HepG2 (cell line): ENCODE measurements at regions not wholly inside any gene's neighbourhood (a gene's known extent, or its start where the extent isn't known, plus 50 kb on each side); places are given as distances from the start of the nearest gene placed in this dataset.

Experiments used
- ATAC-seq: fragments of 200-7000 bp; cut with Tn5 transposase; 3 replicates; pipeline ENCODE4 v1.9.1; 2020; ENCODE audit warnings: mild to moderate bottlenecking, moderate library complexity
- BruUV-seq: library from RNA; stranded (reverse); fragments of 400-500 nt; replicated peaks from 2 replicates; lab custom pipeline; 2021; lab: Mats Ljungman, UMichigan
- CTCF ChIA-PET: fragments of 300-600 bp; formaldehyde crosslinking; extraction: SDS; loops from one replicate; lab custom pipeline; 2021; ENCODE audit warnings: low total read pairs, inconsistent platforms, low intra/inter-chr PET ratio; lab: Yijun Ruan, JAX
- POLR2A ChIA-PET: fragments of 350-600 bp; sonication (Branson Sonifier 250); formaldehyde crosslinking; loops from one replicate; lab custom pipeline; 2020; ENCODE audit warnings: antibody characterized with exemption, inconsistent platforms; lab: Yijun Ruan, JAX
- DNase-seq: peaks from one replicate; pipeline ENCODE4 v3.0.0-alpha.2; 2015; ENCODE audit warnings: low spot score
- FAIRE-seq: peaks from 3 replicates; lab custom pipeline; 2011; peaks lifted over from hg19 to GRCh38; lab: Jason Lieb, UNC
- H2AFZ ChIP-seq: one replicate; pipeline ENCODE4 v1.6.1; 2011; ENCODE audit warnings: low read length, inconsistent platforms
- H3K27ac ChIP-seq: fragments of 300-600 bp; 3 replicates; pipeline ENCODE4 v1.8.0; 2011; ENCODE audit warnings: mixed run types, mild to moderate bottlenecking, mixed read lengths, low read length, inconsistent platforms; ENCODE audit not compliant: insufficient read depth; ENCODE audit errors: extremely low read length
- H3K27me3 ChIP-seq, 2 experiments: fragments of 200-600 bp in 1 of 2; 2 replicates in 1 of 2; 3 replicates in 1 of 2; pipeline versions ENCODE4 v1.6.0 to v1.8.0; 2011; ENCODE audit warnings: low read length in 2 of 2, mild to moderate bottlenecking in 2 of 2, moderate library complexity in 2 of 2, inconsistent platforms in 1 of 2; ENCODE audit not compliant: insufficient read depth in 2 of 2, control insufficient read depth in 1 of 2
- H3K36me3 ChIP-seq, 2 experiments: fragments of 200-600 bp in 1 of 2; replicated peaks in 1 of 2; 2 replicates in 1 of 2; 3 replicates in 1 of 2; pipeline versions ENCODE4 v1.5.1 to v1.8.0; 2011; ENCODE audit warnings: low read length in 2 of 2, inconsistent platforms in 1 of 2; ENCODE audit not compliant: insufficient read depth in 2 of 2, control insufficient read depth in 1 of 2
- H3K4me1 ChIP-seq: 2 replicates; pipeline ENCODE4 v1.5.1; 2012; ENCODE audit warnings: low read length, inconsistent platforms; ENCODE audit not compliant: insufficient read depth
- H3K4me2 ChIP-seq: 2 replicates; pipeline ENCODE4 v1.6.0; 2011; ENCODE audit warnings: low read depth, low read length, inconsistent platforms
- H3K4me3 ChIP-seq, 3 experiments: fragments of 200-600 bp in 1 of 3; sonication (generic), shearing (Covaris generic) in 1 of 3; replicated peaks in 1 of 3; 2 replicates each; pipeline ENCODE4 v1.5.1; 2011 to 2016; ENCODE audit warnings: low read length in 3 of 3, inconsistent platforms in 2 of 3, low read depth in 2 of 3, mild to moderate bottlenecking in 2 of 3, control low read depth in 1 of 3, mixed read lengths in 1 of 3; ENCODE audit not compliant: insufficient read depth in 1 of 3
- H3K79me2 ChIP-seq: one replicate; pipeline ENCODE4 v1.6.1; 2011; ENCODE audit warnings: low read length, inconsistent platforms; ENCODE audit not compliant: insufficient read depth
- H3K9ac ChIP-seq: 2 replicates; pipeline ENCODE4 v1.6.0; 2011; ENCODE audit warnings: mild to moderate bottlenecking, low read depth, low read length, inconsistent platforms; ENCODE audit not compliant: insufficient read depth
- H3K9me3 ChIP-seq: 2 replicates; pipeline ENCODE4 v1.5.1; 2012; ENCODE audit warnings: mild to moderate bottlenecking, low read length
- H4K20me1 ChIP-seq: 2 replicates; pipeline ENCODE4 v1.6.0; 2011; ENCODE audit warnings: inconsistent platforms, mild to moderate bottlenecking, low read length, moderate library complexity; ENCODE audit not compliant: insufficient read depth
- ARNTL ChIP-seq: sonication (generic); formaldehyde crosslinking; IDR thresholded peaks from 2 replicates; pipeline ENCODE4 v1.4.0; 2020; ENCODE audit warnings: mild to moderate bottlenecking, missing genetic modification reagents
- ATRX ChIP-seq: sonication (generic); formaldehyde crosslinking; IDR thresholded peaks from 2 replicates; pipeline ENCODE4 v1.4.0; 2020; ENCODE audit warnings: missing genetic modification reagents, borderline replicate concordance
- E2F1 ChIP-seq: sonication (generic); formaldehyde crosslinking; IDR thresholded peaks from 2 replicates; pipeline ENCODE4 v1.5.0; 2020; ENCODE audit warnings: missing genetic modification reagents
- HNF4G ChIP-seq, 2 experiments: sonication (generic) in 1 of 2; formaldehyde crosslinking in 1 of 2; IDR thresholded peaks; 2 replicates each; pipeline versions ENCODE4 v1.4.0 to v1.6.1; 2011 to 2020; ENCODE audit warnings: borderline replicate concordance in 2 of 2, low read depth in 2 of 2, mild to moderate bottlenecking in 2 of 2, low read length in 1 of 2, missing genetic modification reagents in 1 of 2, moderate library complexity in 1 of 2
- MAFK ChIP-seq, 2 experiments: IDR thresholded peaks in 1 of 2; conservative IDR thresholded peaks in 1 of 2; 2 replicates each; pipeline ENCODE4 v1.6.1; 2011; ENCODE audit warnings: improper control_type of control experiment in 2 of 2, low read length in 2 of 2
- MED8 ChIP-seq: sonication (generic); formaldehyde crosslinking; IDR thresholded peaks from 2 replicates; pipeline ENCODE4 v1.8.1; 2023; ENCODE audit warnings: mild to moderate bottlenecking, missing genetic modification reagents; ENCODE audit not compliant: insufficient replicate concordance
- NBN ChIP-seq: fragments of 450-650 bp; conservative IDR thresholded peaks from 2 replicates; pipeline ENCODE4 v1.6.1; 2017
- NFKBIZ ChIP-seq: IDR thresholded peaks from 2 replicates; pipeline ENCODE4 v1.6.1; 2018; ENCODE audit warnings: missing genetic modification reagents, missing compliant biosample characterization
- ZNF180 ChIP-seq: sonication (generic); formaldehyde crosslinking; IDR thresholded peaks from 2 replicates; pipeline ENCODE4 v1.4.0; 2020; ENCODE audit warnings: low read depth, missing genetic modification reagents, borderline replicate concordance
- ZNF510 ChIP-seq: sonication (generic); formaldehyde crosslinking; IDR thresholded peaks from 2 replicates; pipeline ENCODE4 v1.4.0; 2020; ENCODE audit warnings: low read depth, mild to moderate bottlenecking, missing genetic modification reagents
- ZNF839 ChIP-seq: sonication (generic); formaldehyde crosslinking; IDR thresholded peaks from 2 replicates; pipeline ENCODE4 v1.4.0; 2020; ENCODE audit warnings: missing genetic modification reagents, mild to moderate bottlenecking, borderline replicate concordance
- ZSCAN22 ChIP-seq: sonication (generic); formaldehyde crosslinking; IDR thresholded peaks from 2 replicates; pipeline ENCODE4 v1.4.0; 2020; ENCODE audit warnings: mild to moderate bottlenecking, missing genetic modification reagents
- in situ Hi-C: cut with HindIII; loops from 2 replicates; pipeline ENCODE4 v1.10.0; 2017; ENCODE audit warnings: low pct_unique_long_range_greater_than_20kb; ENCODE audit not compliant: extremely low pct_ligation_motif_present
- intact Hi-C: fragments of 100-400 bp; cut with micrococcal nuclease; formaldehyde crosslinking; loops from one replicate; pipeline ENCODE4 v1.10.0; 2022; ENCODE audit not compliant: unreplicated experiment
- TF ChIP-seq, protein P1 (sequence below), 2 experiments: sonication (generic) in 1 of 2; formaldehyde crosslinking in 1 of 2; IDR thresholded peaks; 2 replicates each; pipeline versions ENCODE4 v1.5.1 to v1.6.1; 2011 to 2020; ENCODE audit warnings: borderline replicate concordance in 1 of 2, low read depth in 1 of 2, low read length in 1 of 2, mild to moderate bottlenecking in 1 of 2, missing genetic modification reagents in 1 of 2, moderate library complexity in 1 of 2
- TF ChIP-seq, protein P2 (sequence below): IDR thresholded peaks from 2 replicates; pipeline ENCODE4 v1.6.1; 2016
- TF ChIP-seq, protein P3 (sequence below): sonication (generic); formaldehyde crosslinking; IDR thresholded peaks from 2 replicates; pipeline ENCODE4 v1.4.0; 2020; ENCODE audit warnings: mild to moderate bottlenecking, missing genetic modification reagents
- TF ChIP-seq, protein P4 (sequence below): sonication (generic); formaldehyde crosslinking; conservative IDR thresholded peaks from 2 replicates; pipeline ENCODE4 v1.8.0; 2022; ENCODE audit warnings: missing genetic modification reagents

GRCh38 chr13:80419416-80419815 is 78.5 kb upstream of the SPRY2 start (continued):
- TF ChIP-seq, protein P1, sequence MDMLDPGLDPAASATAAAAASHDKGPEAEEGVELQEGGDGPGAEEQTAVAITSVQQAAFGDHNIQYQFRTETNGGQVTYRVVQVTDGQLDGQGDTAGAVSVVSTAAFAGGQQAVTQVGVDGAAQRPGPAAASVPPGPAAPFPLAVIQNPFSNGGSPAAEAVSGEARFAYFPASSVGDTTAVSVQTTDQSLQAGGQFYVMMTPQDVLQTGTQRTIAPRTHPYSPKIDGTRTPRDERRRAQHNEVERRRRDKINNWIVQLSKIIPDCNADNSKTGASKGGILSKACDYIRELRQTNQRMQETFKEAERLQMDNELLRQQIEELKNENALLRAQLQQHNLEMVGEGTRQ (IDR thresholded peaks at IDR 0.05; ENCODE audit: low read depth, low read length) = no peak
- TF ChIP-seq, protein P1 (CRISPR knock-in tag; IDR thresholded peaks at IDR 0.05; ENCODE audit: borderline replicate concordance) = no peak
- no peak for TF ChIP-seq ATRX (CRISPR knock-in tag)
- TF ChIP-seq, protein P2, sequence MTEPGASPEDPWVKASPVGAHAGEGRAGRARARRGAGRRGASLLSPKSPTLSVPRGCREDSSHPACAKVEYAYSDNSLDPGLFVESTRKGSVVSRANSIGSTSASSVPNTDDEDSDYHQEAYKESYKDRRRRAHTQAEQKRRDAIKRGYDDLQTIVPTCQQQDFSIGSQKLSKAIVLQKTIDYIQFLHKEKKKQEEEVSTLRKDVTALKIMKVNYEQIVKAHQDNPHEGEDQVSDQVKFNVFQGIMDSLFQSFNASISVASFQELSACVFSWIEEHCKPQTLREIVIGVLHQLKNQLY (CRISPR knock-in tag) = no peak
- TF ChIP-seq ZSCAN22 (CRISPR knock-in tag) = no peak

- no peaks in the 10 kb centered on the region for H3K27me3 ChIP-seq
- no peaks in the 10 kb centered on the region for H3K79me2 ChIP-seq
- ATAC-seq (no peak), DNase-seq (no peak), FAIRE-seq (no peak)
- TF ChIP-seq MED8 (CRISPR knock-in tag) (no peak), MAFK (conservative IDR thresholded peaks at IDR 0.05 in 1 of 2, IDR thresholded peaks at IDR 0.05 in 1 of 2; ENCODE audit: low read length in 2 of 2) (no peak), ZNF180 (CRISPR knock-in tag) (no peak), NFKBIZ (CRISPR knock-in tag) (no peak), HNF4G (IDR thresholded peaks at IDR 0.05; ENCODE audit: borderline replicate concordance, low read depth, low read length) (no peak), HNF4G (CRISPR knock-in tag; IDR thresholded peaks at IDR 0.05; ENCODE audit: borderline replicate concordance, low read depth) (no peak), ZNF510 (CRISPR knock-in tag) (no peak), ARNTL (CRISPR knock-in tag) (no peak), ZNF839 (CRISPR knock-in tag) (no peak), NBN (no peak), E2F1 (CRISPR knock-in tag) (no peak)
- TF ChIP-seq, protein P3, sequence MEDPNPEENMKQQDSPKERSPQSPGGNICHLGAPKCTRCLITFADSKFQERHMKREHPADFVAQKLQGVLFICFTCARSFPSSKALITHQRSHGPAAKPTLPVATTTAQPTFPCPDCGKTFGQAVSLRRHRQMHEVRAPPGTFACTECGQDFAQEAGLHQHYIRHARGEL (CRISPR knock-in tag) = no peak
- TF ChIP-seq, protein P4, sequence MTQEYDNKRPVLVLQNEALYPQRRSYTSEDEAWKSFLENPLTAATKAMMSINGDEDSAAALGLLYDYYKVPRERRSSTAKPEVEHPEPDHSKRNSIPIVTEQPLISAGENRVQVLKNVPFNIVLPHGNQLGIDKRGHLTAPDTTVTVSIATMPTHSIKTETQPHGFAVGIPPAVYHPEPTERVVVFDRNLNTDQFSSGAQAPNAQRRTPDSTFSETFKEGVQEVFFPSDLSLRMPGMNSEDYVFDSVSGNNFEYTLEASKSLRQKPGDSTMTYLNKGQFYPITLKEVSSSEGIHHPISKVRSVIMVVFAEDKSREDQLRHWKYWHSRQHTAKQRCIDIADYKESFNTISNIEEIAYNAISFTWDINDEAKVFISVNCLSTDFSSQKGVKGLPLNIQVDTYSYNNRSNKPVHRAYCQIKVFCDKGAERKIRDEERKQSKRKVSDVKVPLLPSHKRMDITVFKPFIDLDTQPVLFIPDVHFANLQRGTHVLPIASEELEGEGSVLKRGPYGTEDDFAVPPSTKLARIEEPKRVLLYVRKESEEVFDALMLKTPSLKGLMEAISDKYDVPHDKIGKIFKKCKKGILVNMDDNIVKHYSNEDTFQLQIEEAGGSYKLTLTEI (CRISPR knock-in tag) = no peak
- BruUV-seq = no TSS peak
- H2AFZ ChIP-seq = no peak overlapping the region
- no peaks in the 10 kb centered on the region for H3K36me3 ChIP-seq
- H3K4me1 ChIP-seq = no peaks in the 10 kb centered on the region
- no peak overlapping the region for H3K27ac ChIP-seq
- POLR2A ChIA-PET = no interaction called here
- H4K20me1 ChIP-seq = no peaks in the 10 kb centered on the region
- H3K4me2 ChIP-seq = no peak overlapping the region
- H3K9me3 ChIP-seq = no peaks in the 10 kb centered on the region
- no peak overlapping the region for H3K9ac ChIP-seq
- H3K4me3 ChIP-seq = no peak overlapping the region
- in situ Hi-C loops = no loop called here
- CTCF ChIA-PET = no interaction called here
- intact Hi-C loops = no loop called here
These were observed 72.7 kb upstream of the SPRY2 start for GRCh38 chr13:80413611-80414010.
